GM12892 (cell line): ENCODE measurements at regions not wholly inside any gene's neighbourhood (a gene's known extent, or its start where the extent isn't known, plus 50 kb on each side); places are given as distances from the start of the nearest gene placed in this dataset.

Experiments used
- POLR2A ChIP-seq: IDR thresholded peaks from 2 replicates; pipeline ENCODE4 v1.6.1; 2011; ENCODE audit warnings: low read depth, low read length, control low read depth
- POLR2AphosphoS5 ChIP-seq: IDR thresholded peaks from 2 replicates; pipeline ENCODE4 v1.6.1; 2011; ENCODE audit warnings: low read depth, low read length, control low read depth
- TAF1 ChIP-seq: IDR thresholded peaks from 2 replicates; pipeline ENCODE4 v1.6.1; 2011; ENCODE audit warnings: low read depth, mild to moderate bottlenecking, control low read depth, low read length, borderline replicate concordance

DNA sequence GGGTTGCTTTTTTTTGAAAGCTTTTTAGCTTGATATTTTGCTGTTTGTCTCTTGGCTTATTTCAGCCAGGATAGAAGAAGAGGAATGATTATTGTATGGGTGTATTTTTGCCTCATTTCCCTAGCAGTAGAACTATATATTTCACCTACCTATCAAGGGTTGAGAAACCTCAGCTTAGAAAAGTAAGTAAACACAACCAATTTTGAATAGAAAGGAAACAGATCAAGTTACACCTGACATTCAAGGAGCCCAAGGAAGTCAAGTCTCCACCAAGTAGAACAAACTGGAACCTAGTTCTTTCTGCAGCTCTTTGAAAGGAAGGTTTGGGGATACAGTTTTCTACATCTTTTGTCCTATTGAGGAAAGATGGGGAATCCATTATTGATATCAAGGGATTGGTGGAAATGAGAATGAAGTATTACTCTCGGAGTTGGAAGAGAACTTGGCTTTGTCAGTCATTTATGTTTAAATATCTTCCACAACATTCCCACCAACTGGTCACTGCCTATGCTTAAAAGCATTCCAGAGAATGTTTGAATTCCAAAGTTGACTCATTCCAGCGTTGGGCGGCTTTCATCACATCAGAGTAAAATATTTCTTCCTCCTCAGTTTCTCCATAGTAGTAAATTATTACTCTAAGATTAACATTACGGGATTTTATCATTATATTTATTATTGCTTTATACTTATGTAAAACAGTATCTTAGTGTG is 207.8 kb upstream of the CNKSR2 start:
- TF ChIP-seq POLR2A: no peak
- TF ChIP-seq POLR2AphosphoS5: no peak
- TF ChIP-seq TAF1: no peak
